H9 (cell line): ENCODE measurements at regions not wholly inside any gene's neighbourhood (a gene's known extent, or its start where the extent isn't known, plus 50 kb on each side); places are given as distances from the start of the nearest gene placed in this dataset.

ENCODE experiments used
- DNase-seq: peaks from one replicate; pipeline ENCODE4 v3.0.0-alpha.2; 2017
- H2AFZ ChIP-seq: one replicate; pipeline ENCODE4 v1.6.1; 2013; ENCODE audit warnings: mild to moderate bottlenecking, low read length, control low read depth, moderate library complexity
- H2AK5ac ChIP-seq: 2 replicates; pipeline ENCODE4 v1.6.1; 2013; ENCODE audit warnings: low read length, control low read depth, mixed read lengths; ENCODE audit not compliant: insufficient read length
- H2BK120ac ChIP-seq: one replicate; pipeline ENCODE4 v1.6.1; 2013; ENCODE audit warnings: low read depth, mild to moderate bottlenecking, low read length, control low read depth, inconsistent platforms; ENCODE audit not compliant: poor library complexity, severe bottlenecking
- H2BK12ac ChIP-seq: 2 replicates; pipeline ENCODE4 v1.6.1; 2013; ENCODE audit warnings: low read length, control low read depth, mixed read lengths, low read depth; ENCODE audit not compliant: insufficient read length
- H2BK15ac ChIP-seq: 2 replicates; pipeline ENCODE4 v1.6.1; 2013; ENCODE audit warnings: low read depth, low read length, control low read depth
- H2BK20ac ChIP-seq: one replicate; pipeline ENCODE4 v1.6.1; 2013; ENCODE audit warnings: low read depth, mild to moderate bottlenecking, low read length, control low read depth, inconsistent platforms; ENCODE audit not compliant: poor library complexity, severe bottlenecking
- H2BK5ac ChIP-seq: 2 replicates; pipeline ENCODE4 v1.6.1; 2013; ENCODE audit warnings: low read length, control low read depth, mixed read lengths; ENCODE audit not compliant: insufficient read length
- H3K14ac ChIP-seq: 2 replicates; pipeline ENCODE4 v1.6.1; 2013; ENCODE audit warnings: low read length, control low read depth; ENCODE audit not compliant: insufficient read depth
- H3K18ac ChIP-seq: 2 replicates; pipeline ENCODE4 v1.6.1; 2013; ENCODE audit warnings: low read depth, mild to moderate bottlenecking, mixed read lengths, low read length, control low read depth; ENCODE audit not compliant: insufficient read length
- H3K23ac ChIP-seq: 2 replicates; pipeline ENCODE4 v1.6.1; 2013; ENCODE audit warnings: low read length, control low read depth, mixed read lengths, low read depth; ENCODE audit not compliant: insufficient read length
- H3K23me2 ChIP-seq: 2 replicates; pipeline ENCODE4 v1.6.1; 2013; ENCODE audit warnings: low read depth, mild to moderate bottlenecking, mixed read lengths, low read length, control low read depth; ENCODE audit not compliant: insufficient read length, poor library complexity, severe bottlenecking
- H3K27ac ChIP-seq: 2 replicates; pipeline ENCODE4 v1.5.1; 2013; ENCODE audit warnings: low read length, control low read depth, mixed read lengths, low read depth; ENCODE audit not compliant: insufficient read length
- H3K27me3 ChIP-seq: 2 replicates; pipeline ENCODE4 v1.6.1; 2013; ENCODE audit warnings: low read length, control low read depth, inconsistent platforms; ENCODE audit not compliant: insufficient read depth
- H3K4ac ChIP-seq: 2 replicates; pipeline ENCODE4 v1.6.1; 2013; ENCODE audit warnings: low read depth, mild to moderate bottlenecking, control low read depth, inconsistent platforms, low read length, moderate library complexity
- H3K4me1 ChIP-seq: 2 replicates; pipeline ENCODE4 v1.6.1; 2013; ENCODE audit warnings: low read length, control low read depth, inconsistent platforms; ENCODE audit not compliant: insufficient read depth
- H3K4me2 ChIP-seq: 2 replicates; pipeline ENCODE4 v1.6.1; 2013; ENCODE audit warnings: low read length, control low read depth, mixed read lengths; ENCODE audit not compliant: insufficient read length, insufficient read depth
- H3K56ac ChIP-seq: 2 replicates; pipeline ENCODE4 v1.6.1; 2013; ENCODE audit warnings: low read depth, mild to moderate bottlenecking, mixed read lengths, low read length, control low read depth; ENCODE audit not compliant: insufficient read length
- H3K79me1 ChIP-seq: 2 replicates; pipeline ENCODE4 v1.6.1; 2013; ENCODE audit warnings: low read depth, mild to moderate bottlenecking, moderate library complexity, low read length, control low read depth, inconsistent platforms; ENCODE audit not compliant: insufficient read depth, poor library complexity, severe bottlenecking
- H3K79me2 ChIP-seq: 2 replicates; pipeline ENCODE4 v1.6.1; 2013; ENCODE audit warnings: low read length, control low read depth, inconsistent platforms; ENCODE audit not compliant: insufficient read depth
- H3K9ac ChIP-seq: 2 replicates; pipeline ENCODE4 v1.6.1; 2013; ENCODE audit warnings: low read length, control low read depth, mixed read lengths; ENCODE audit not compliant: insufficient read length; ENCODE audit errors: extremely low read depth
- H3K9me3 ChIP-seq: one replicate; pipeline ENCODE4 v1.6.1; 2013; ENCODE audit warnings: low read depth, low read length, inconsistent platforms; ENCODE audit not compliant: control insufficient read depth
- H3T11ph ChIP-seq: one replicate; pipeline ENCODE4 v1.6.1; 2013; ENCODE audit warnings: mild to moderate bottlenecking, low read length, control low read depth, inconsistent platforms
- H4K20me1 ChIP-seq: one replicate; pipeline ENCODE4 v1.6.1; 2013; ENCODE audit not compliant: control insufficient read depth, insufficient read length, insufficient read depth
- H4K5ac ChIP-seq: 2 replicates; pipeline ENCODE4 v1.6.1; 2013; ENCODE audit warnings: low read depth, mild to moderate bottlenecking, mixed read lengths, low read length, control low read depth; ENCODE audit not compliant: insufficient read length
- H4K8ac ChIP-seq: replicated peaks from 2 replicates; pipeline ENCODE4 v1.6.1; 2013; ENCODE audit warnings: low read length, control low read depth, mixed read lengths, low read depth; ENCODE audit not compliant: insufficient read length
- H4K91ac ChIP-seq: 2 replicates; pipeline ENCODE4 v1.6.1; 2013; ENCODE audit warnings: low read depth, mild to moderate bottlenecking, moderate library complexity, mixed read lengths, low read length, control low read depth; ENCODE audit not compliant: insufficient read length
- H3K27ac Mint-ChIP-seq, 3 experiments: 2 replicates in 2 of 3; 3 replicates in 1 of 3; pipeline ENCODE4 v1.8.0; 2020 to 2021; ENCODE audit warnings: mixed read lengths in 3 of 3, mild to moderate bottlenecking in 1 of 3, moderate library complexity in 1 of 3
- H3K27me3 Mint-ChIP-seq: 2 replicates; pipeline ENCODE4 v1.8.0; 2021; ENCODE audit warnings: low read depth, mild to moderate bottlenecking, moderate library complexity, mixed read lengths
- H3K36me3 Mint-ChIP-seq, 3 experiments: 2 replicates in 2 of 3; 3 replicates in 1 of 3; pipeline ENCODE4 v1.8.0; 2020 to 2021; ENCODE audit warnings: low read depth in 3 of 3, mixed read lengths in 3 of 3; ENCODE audit not compliant: insufficient read depth in 1 of 3
- H3K4me1 Mint-ChIP-seq, 2 experiments: 2 replicates each; pipeline ENCODE4 v1.8.0; 2020; ENCODE audit warnings: mixed read lengths in 2 of 2
- H3K4me3 Mint-ChIP-seq, 2 experiments: 2 replicates in 1 of 2; 3 replicates in 1 of 2; pipeline ENCODE4 v1.8.0; 2020 to 2021; ENCODE audit warnings: mild to moderate bottlenecking in 2 of 2, mixed read lengths in 2 of 2, moderate library complexity in 1 of 2
- H3K9me3 Mint-ChIP-seq, 2 experiments: 2 replicates in 1 of 2; 3 replicates in 1 of 2; pipeline ENCODE4 v1.8.0; 2020; ENCODE audit warnings: mild to moderate bottlenecking in 2 of 2, mixed read lengths in 2 of 2, moderate library complexity in 1 of 2
- WGBS: extraction: QIAGEN DNeasy Blood & Tissue Kit; methylation state at CpG from one replicate; pipeline ENCODE4 v1.1.7; 2013; ENCODE audit warnings: missing lambda C conversion rate, low lambda C conversion rate, mixed read lengths; ENCODE audit not compliant: insufficient read length; ENCODE audit errors: extremely low coverage; 5-methylcytosine and 5-hydroxymethylcytosine counted together
- TF ChIP-seq, protein P1 (sequence below): fragments of 200-600 bp; sonication (generic); conservative IDR thresholded peaks from 3 replicates; pipeline ENCODE4 v1.8.0; 2021; ENCODE audit warnings: antibody characterized with exemption, mild to moderate bottlenecking

DNA sequence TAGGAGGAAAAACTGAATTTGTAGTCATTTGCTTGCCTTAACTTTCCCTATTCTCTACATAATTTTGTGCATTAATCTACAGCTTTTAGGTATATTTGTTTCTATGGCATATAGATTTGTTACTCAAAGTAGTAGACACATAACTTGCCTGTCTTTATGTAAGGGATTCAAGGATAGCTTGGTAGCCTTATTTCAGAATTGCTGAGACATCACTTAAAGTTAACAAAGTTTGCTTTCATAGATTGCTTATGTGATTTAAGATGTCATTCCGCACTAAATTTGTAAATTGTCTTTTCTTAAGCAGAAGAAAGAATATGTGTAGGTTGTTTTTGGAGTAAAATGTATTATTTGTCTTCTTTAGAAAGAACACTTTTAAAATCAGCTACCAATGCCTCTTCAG is 477.7 kb upstream of the NOVA1 start:
- WGBS = no CpG with 5 or more reads among the region's 1 CpG
- H3K79me2 ChIP-seq = no peaks in the 10 kb centered on the region
- H3K27me3 ChIP-seq = no peaks in the 10 kb centered on the region
- H3K14ac ChIP-seq = no peak overlapping the region
- no peaks in the 10 kb centered on the region for H3K9me3 ChIP-seq
- Mint-ChIP-seq H3K36me3 (no peaks in the 10 kb centered on the region), H3K27ac (no peak overlapping the region), H3K4me3 (no peak overlapping the region), H3K9me3 (no peaks in the 10 kb centered on the region), H3K4me1 (no peaks in the 10 kb centered on the region; a peak in 1 of 4 replicates), H3K27me3 (no peaks in the 10 kb centered on the region)
- no peak overlapping the region for H2BK20ac ChIP-seq
- no peak overlapping the region for H2BK12ac ChIP-seq
- H3K4ac ChIP-seq = no peak overlapping the region
- no peak overlapping the region for H3K23ac ChIP-seq
- no peak overlapping the region for H3K27ac ChIP-seq
- TF ChIP-seq, protein P1, sequence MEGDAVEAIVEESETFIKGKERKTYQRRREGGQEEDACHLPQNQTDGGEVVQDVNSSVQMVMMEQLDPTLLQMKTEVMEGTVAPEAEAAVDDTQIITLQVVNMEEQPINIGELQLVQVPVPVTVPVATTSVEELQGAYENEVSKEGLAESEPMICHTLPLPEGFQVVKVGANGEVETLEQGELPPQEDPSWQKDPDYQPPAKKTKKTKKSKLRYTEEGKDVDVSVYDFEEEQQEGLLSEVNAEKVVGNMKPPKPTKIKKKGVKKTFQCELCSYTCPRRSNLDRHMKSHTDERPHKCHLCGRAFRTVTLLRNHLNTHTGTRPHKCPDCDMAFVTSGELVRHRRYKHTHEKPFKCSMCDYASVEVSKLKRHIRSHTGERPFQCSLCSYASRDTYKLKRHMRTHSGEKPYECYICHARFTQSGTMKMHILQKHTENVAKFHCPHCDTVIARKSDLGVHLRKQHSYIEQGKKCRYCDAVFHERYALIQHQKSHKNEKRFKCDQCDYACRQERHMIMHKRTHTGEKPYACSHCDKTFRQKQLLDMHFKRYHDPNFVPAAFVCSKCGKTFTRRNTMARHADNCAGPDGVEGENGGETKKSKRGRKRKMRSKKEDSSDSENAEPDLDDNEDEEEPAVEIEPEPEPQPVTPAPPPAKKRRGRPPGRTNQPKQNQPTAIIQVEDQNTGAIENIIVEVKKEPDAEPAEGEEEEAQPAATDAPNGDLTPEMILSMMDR = no peak
- no peak overlapping the region for H2AK5ac ChIP-seq
- no peak overlapping the region for H3K56ac ChIP-seq
- no peak overlapping the region for H4K91ac ChIP-seq
- H3T11ph ChIP-seq = no peak overlapping the region
- no peaks in the 10 kb centered on the region for H3K4me1 ChIP-seq
- no peak overlapping the region for H3K9ac ChIP-seq
- H2AFZ ChIP-seq = no peak overlapping the region
- no peaks in the 10 kb centered on the region for H4K20me1 ChIP-seq
- H2BK5ac ChIP-seq = no peak overlapping the region
- H3K4me2 ChIP-seq = no peak overlapping the region
- no peak for DNase-seq
- H4K5ac ChIP-seq = no peak overlapping the region
- no peak overlapping the region for H4K8ac ChIP-seq
- no peaks in the 10 kb centered on the region for H3K23me2 ChIP-seq
- H3K79me1 ChIP-seq = no peaks in the 10 kb centered on the region
- H3K18ac ChIP-seq = no peak overlapping the region
- no peak overlapping the region for H2BK120ac ChIP-seq
- H2BK15ac ChIP-seq = no peak overlapping the region
